ENCODE measurements at regions not wholly inside any gene's neighbourhood (a gene's known extent, or its start where the extent isn't known, plus 50 kb on each side); places are given as distances from the start of the nearest gene placed in this dataset.

GRCh38 chr13:75038393-75039113 lies 443.4 kb downstream of the TBC1D4 start:
- H4K8ac ChIP-seq (ENCODE audit: low read depth, low read length) = no peak overlapping the region
- H2AK5ac ChIP-seq (ENCODE audit: low read length) = no peak overlapping the region
- no peak overlapping the region for H3K4me2 ChIP-seq (ENCODE audit: low read length)
- no peak overlapping the region for H3K18ac ChIP-seq (ENCODE audit: low read length)
- no peak overlapping the region for H3K4me3 ChIP-seq (ENCODE audit: low read length)
- no peak overlapping the region for H3K27ac ChIP-seq (ENCODE audit: low read depth, low read length)
- no peaks in the 10 kb centered on the region for H3K79me2 ChIP-seq (ENCODE audit: control insufficient read depth, insufficient read depth, low read length)
- no peak overlapping the region for H3K56ac ChIP-seq (ENCODE audit: low read length)
- H2BK120ac ChIP-seq (ENCODE audit: low read depth, low read length) = no peak overlapping the region
- H4K5ac ChIP-seq (ENCODE audit: low read length) = no peak overlapping the region
- no peak overlapping the region for H2BK5ac ChIP-seq (ENCODE audit: low read length)
- no peaks in the 10 kb centered on the region for H3K27me3 ChIP-seq (ENCODE audit: insufficient read depth, low read length, poor library complexity)
- H3K4me1 ChIP-seq (ENCODE audit: control insufficient read depth, low read depth, low read length) = no peaks in the 10 kb centered on the region
- no peak overlapping the region for H3K9ac ChIP-seq (ENCODE audit: low read length)
- no peak overlapping the region for H3K4ac ChIP-seq (ENCODE audit: low read depth, low read length)
- DNase-seq = no peak
- H2BK15ac ChIP-seq (replicated peaks; ENCODE audit: low read depth) = no peak overlapping the region
- no CpG with 5 or more reads among the region's 1 CpG for WGBS (ENCODE audit: extremely low coverage, insufficient coverage, low lambda C conversion rate)
- no peak overlapping the region for H3K23ac ChIP-seq (ENCODE audit: low read length)
- no peaks in the 10 kb centered on the region for H3K79me1 ChIP-seq (ENCODE audit: low read length)
- H3K36me3 ChIP-seq (ENCODE audit: control insufficient read depth, insufficient read depth, low read length) = no peaks in the 10 kb centered on the region

- Histone ChIP-seq H3K4ac (ENCODE audit: low read depth, low read length) (no peak overlapping the region), H3K23ac (ENCODE audit: low read length) (no peak overlapping the region), H3K27ac (ENCODE audit: low read depth, low read length) (no peak overlapping the region), H2BK120ac (ENCODE audit: low read depth, low read length) (no peak overlapping the region), H2BK15ac (replicated peaks; ENCODE audit: low read depth) (no peak overlapping the region), H3K18ac (ENCODE audit: low read length) (no peak overlapping the region), H3K4me1 (ENCODE audit: control insufficient read depth, low read depth, low read length) (no peaks in the 10 kb centered on the region), H2BK5ac (ENCODE audit: low read length) (no peak overlapping the region), H3K79me2 (ENCODE audit: control insufficient read depth, insufficient read depth, low read length) (no peaks in the 10 kb centered on the region), H3K4me3 (ENCODE audit: low read length) (no peak overlapping the region), H3K36me3 (ENCODE audit: control insufficient read depth, insufficient read depth, low read length) (no peaks in the 10 kb centered on the region), H4K5ac (ENCODE audit: low read length) (no peak overlapping the region), H3K79me1 (ENCODE audit: low read length) (no peaks in the 10 kb centered on the region), H3K9ac (ENCODE audit: low read length) (no peak overlapping the region), H2AK5ac (ENCODE audit: low read length) (no peak overlapping the region), H3K4me2 (ENCODE audit: low read length) (no peak overlapping the region), H3K56ac (ENCODE audit: low read length) (no peak overlapping the region), H3K27me3 (ENCODE audit: insufficient read depth, low read length, poor library complexity) (no peaks in the 10 kb centered on the region), H4K8ac (ENCODE audit: low read depth, low read length) (no peak overlapping the region)
- DNase-seq = no peak
- WGBS (ENCODE audit: extremely low coverage, insufficient coverage, low lambda C conversion rate) = no CpG with 5 or more reads among the region's 2 CpGs
Observed at GRCh38 chr13:75025956-75026355, 456.0 kb downstream of the TBC1D4 start.

GRCh38 chr13:75024602-75025001 lies 457.4 kb downstream of the TBC1D4 start:
- Histone ChIP-seq H3K18ac (ENCODE audit: low read length) (no peak overlapping the region), H2BK15ac (replicated peaks; ENCODE audit: low read depth) (no peak overlapping the region), H3K4me1 (ENCODE audit: control insufficient read depth, low read depth, low read length) (no peaks in the 10 kb centered on the region), H4K8ac (ENCODE audit: low read depth, low read length) (no peak overlapping the region), H3K27ac (ENCODE audit: low read depth, low read length) (no peak overlapping the region), H3K79me1 (ENCODE audit: low read length) (no peaks in the 10 kb centered on the region), H3K4me2 (ENCODE audit: low read length) (no peak overlapping the region), H3K36me3 (ENCODE audit: control insufficient read depth, insufficient read depth, low read length) (no peaks in the 10 kb centered on the region), H4K5ac (ENCODE audit: low read length) (no peak overlapping the region), H3K79me2 (ENCODE audit: control insufficient read depth, insufficient read depth, low read length) (no peaks in the 10 kb centered on the region), H3K9ac (ENCODE audit: low read length) (no peak overlapping the region), H3K4me3 (ENCODE audit: low read length) (no peak overlapping the region), H2AK5ac (ENCODE audit: low read length) (no peak overlapping the region), H3K4ac (ENCODE audit: low read depth, low read length) (no peak overlapping the region), H3K56ac (ENCODE audit: low read length) (no peak overlapping the region), H3K27me3 (ENCODE audit: insufficient read depth, low read length, poor library complexity) (no peaks in the 10 kb centered on the region), H2BK5ac (ENCODE audit: low read length) (no peak overlapping the region), H3K23ac (ENCODE audit: low read length) (no peak overlapping the region), H2BK120ac (ENCODE audit: low read depth, low read length) (no peak overlapping the region)
- WGBS (ENCODE audit: extremely low coverage, insufficient coverage, low lambda C conversion rate) = no CpG with 5 or more reads among the region's 1 CpG
- DNase-seq = no peak

- no peak overlapping the region for H2BK120ac ChIP-seq (ENCODE audit: low read depth, low read length)
- H3K79me1 ChIP-seq (ENCODE audit: low read length) = no peaks in the 10 kb centered on the region
- H4K5ac ChIP-seq (ENCODE audit: low read length) = no peak overlapping the region
- H2AK5ac ChIP-seq (ENCODE audit: low read length) = no peak overlapping the region
- H4K8ac ChIP-seq (ENCODE audit: low read depth, low read length) = no peak overlapping the region
- H3K4me2 ChIP-seq (ENCODE audit: low read length) = no peak overlapping the region
- no peak overlapping the region for H3K4me3 ChIP-seq (ENCODE audit: low read length)
- no CpG with 5 or more reads among the region's 1 CpG for WGBS (ENCODE audit: extremely low coverage, insufficient coverage, low lambda C conversion rate)
- H3K18ac ChIP-seq (ENCODE audit: low read length) = no peak overlapping the region
- no peak overlapping the region for H3K56ac ChIP-seq (ENCODE audit: low read length)
- H3K9ac ChIP-seq (ENCODE audit: low read length) = no peak overlapping the region
- no peak overlapping the region for H2BK5ac ChIP-seq (ENCODE audit: low read length)
- H3K23ac ChIP-seq (ENCODE audit: low read length) = no peak overlapping the region
- no peaks in the 10 kb centered on the region for H3K36me3 ChIP-seq (ENCODE audit: control insufficient read depth, insufficient read depth, low read length)
- H2BK15ac ChIP-seq (replicated peaks; ENCODE audit: low read depth) = no peak overlapping the region
- no peaks in the 10 kb centered on the region for H3K79me2 ChIP-seq (ENCODE audit: control insufficient read depth, insufficient read depth, low read length)
- no peak overlapping the region for H3K27ac ChIP-seq (ENCODE audit: low read depth, low read length)
- H3K27me3 ChIP-seq (ENCODE audit: insufficient read depth, low read length, poor library complexity) = no peaks in the 10 kb centered on the region
- no peaks in the 10 kb centered on the region for H3K4me1 ChIP-seq (ENCODE audit: control insufficient read depth, low read depth, low read length)
- H3K4ac ChIP-seq (ENCODE audit: low read depth, low read length) = no peak overlapping the region
- no peak for DNase-seq
Observed at GRCh38 chr13:75023609-75024008, 458.4 kb downstream of the TBC1D4 start.

- no peak overlapping the region for H2AK5ac ChIP-seq (ENCODE audit: low read length)
- H2BK15ac ChIP-seq (replicated peaks; ENCODE audit: low read depth) = no peak overlapping the region
- no peak overlapping the region for H3K23ac ChIP-seq (ENCODE audit: low read length)
- H3K4me1 ChIP-seq (ENCODE audit: control insufficient read depth, low read depth, low read length) = no peaks in the 10 kb centered on the region
- H2BK5ac ChIP-seq (ENCODE audit: low read length) = no peak overlapping the region
- no peak overlapping the region for H4K5ac ChIP-seq (ENCODE audit: low read length)
- no CpG with 5 or more reads among the region's 5 CpGs for WGBS (ENCODE audit: extremely low coverage, insufficient coverage, low lambda C conversion rate)
- no peaks in the 10 kb centered on the region for H3K27me3 ChIP-seq (ENCODE audit: insufficient read depth, low read length, poor library complexity)
- H3K27ac ChIP-seq (ENCODE audit: low read depth, low read length) = no peak overlapping the region
- H3K79me2 ChIP-seq (ENCODE audit: control insufficient read depth, insufficient read depth, low read length) = no peaks in the 10 kb centered on the region
- no peak overlapping the region for H3K4ac ChIP-seq (ENCODE audit: low read depth, low read length)
- H3K36me3 ChIP-seq (ENCODE audit: control insufficient read depth, insufficient read depth, low read length) = no peaks in the 10 kb centered on the region
- no peak overlapping the region for H3K9ac ChIP-seq (ENCODE audit: low read length)
- H3K4me2 ChIP-seq (ENCODE audit: low read length) = no peak overlapping the region
- DNase-seq = no peak
- no peaks in the 10 kb centered on the region for H3K79me1 ChIP-seq (ENCODE audit: low read length)
- H3K4me3 ChIP-seq (ENCODE audit: low read length) = no peak overlapping the region
- no peak overlapping the region for H3K18ac ChIP-seq (ENCODE audit: low read length)
- H4K8ac ChIP-seq (ENCODE audit: low read depth, low read length) = no peak overlapping the region
- H3K56ac ChIP-seq (ENCODE audit: low read length) = no peak overlapping the region
- H2BK120ac ChIP-seq (ENCODE audit: low read depth, low read length) = no peak overlapping the region
Observed at GRCh38 chr13:75021151-75021550, 460.8 kb downstream of the TBC1D4 start.

- no peak overlapping the region for H3K56ac ChIP-seq (ENCODE audit: low read length)
- no peak overlapping the region for H2BK5ac ChIP-seq (ENCODE audit: low read length)
- no peak overlapping the region for H2BK15ac ChIP-seq (replicated peaks; ENCODE audit: low read depth)
- no peak overlapping the region for H3K9ac ChIP-seq (ENCODE audit: low read length)
- no peak overlapping the region for H3K18ac ChIP-seq (ENCODE audit: low read length)
- H2AK5ac ChIP-seq (ENCODE audit: low read length) = no peak overlapping the region
- no peaks in the 10 kb centered on the region for H3K4me1 ChIP-seq (ENCODE audit: control insufficient read depth, low read depth, low read length)
- no peak overlapping the region for H4K8ac ChIP-seq (ENCODE audit: low read depth, low read length)
- H3K4ac ChIP-seq (ENCODE audit: low read depth, low read length) = no peak overlapping the region
- no peak overlapping the region for H2BK120ac ChIP-seq (ENCODE audit: low read depth, low read length)
- no peak overlapping the region for H3K4me2 ChIP-seq (ENCODE audit: low read length)
- no CpG with 5 or more reads among the region's 1 CpG for WGBS (ENCODE audit: extremely low coverage, insufficient coverage, low lambda C conversion rate)
- no peaks in the 10 kb centered on the region for H3K36me3 ChIP-seq (ENCODE audit: control insufficient read depth, insufficient read depth, low read length)
- no peaks in the 10 kb centered on the region for H3K27me3 ChIP-seq (ENCODE audit: insufficient read depth, low read length, poor library complexity)
- no peak overlapping the region for H4K5ac ChIP-seq (ENCODE audit: low read length)
- no peak overlapping the region for H3K27ac ChIP-seq (ENCODE audit: low read depth, low read length)
- no peak overlapping the region for H3K4me3 ChIP-seq (ENCODE audit: low read length)
- H3K79me2 ChIP-seq (ENCODE audit: control insufficient read depth, insufficient read depth, low read length) = no peaks in the 10 kb centered on the region
- no peaks in the 10 kb centered on the region for H3K79me1 ChIP-seq (ENCODE audit: low read length)
- no peak overlapping the region for H3K23ac ChIP-seq (ENCODE audit: low read length)
- DNase-seq = no peak
Observed at GRCh38 chr13:75016225-75016624, 465.7 kb downstream of the TBC1D4 start.
